ENCODE measurements at regions not wholly inside any gene's neighbourhood (a gene's known extent, or its start where the extent isn't known, plus 50 kb on each side); places are given as distances from the start of the nearest gene placed in this dataset.

DNA sequence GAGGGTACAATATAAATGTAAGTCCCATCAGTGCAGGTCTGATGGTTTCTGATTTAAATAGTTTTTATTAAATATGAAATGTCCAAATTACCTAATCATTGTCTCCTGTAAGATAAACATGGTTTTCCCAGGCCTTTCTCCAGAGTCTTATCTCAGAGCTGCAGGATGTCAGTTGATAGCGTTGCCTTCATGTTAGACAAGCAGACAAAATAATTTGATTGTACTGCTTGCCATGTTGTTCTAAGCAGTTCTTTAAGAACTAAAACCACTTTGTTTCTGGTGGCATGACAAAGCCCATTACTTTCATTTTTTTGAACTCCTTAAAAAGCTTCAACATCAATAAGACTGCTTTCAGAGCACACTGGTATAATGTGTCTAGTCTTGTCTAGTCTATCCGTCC is 1073.5 kb downstream of the MAT2B start:
- no peak for DNase-seq (ENCODE audit: low read depth, low spot score)

DNA sequence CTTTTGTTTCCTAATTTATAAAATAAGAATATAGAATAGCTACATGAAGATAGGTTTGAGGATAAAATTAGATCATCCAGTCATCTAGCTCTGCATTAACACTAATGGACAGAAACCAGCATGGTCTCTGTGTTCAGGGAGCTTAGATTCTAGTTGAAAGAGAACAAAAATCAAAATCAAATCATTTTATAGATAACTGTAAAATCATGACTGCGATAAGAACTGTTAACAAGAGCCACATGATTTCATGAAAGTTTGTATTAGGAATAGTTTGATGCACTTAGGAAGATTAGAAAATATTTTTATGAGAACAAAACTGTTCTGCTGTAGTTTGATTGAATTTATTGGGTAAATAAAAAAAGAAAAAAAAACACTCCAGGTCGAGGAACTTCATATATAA is 1074.7 kb downstream of the MAT2B start:
- DNase-seq (ENCODE audit: low read depth, low spot score): no peak

DNA sequence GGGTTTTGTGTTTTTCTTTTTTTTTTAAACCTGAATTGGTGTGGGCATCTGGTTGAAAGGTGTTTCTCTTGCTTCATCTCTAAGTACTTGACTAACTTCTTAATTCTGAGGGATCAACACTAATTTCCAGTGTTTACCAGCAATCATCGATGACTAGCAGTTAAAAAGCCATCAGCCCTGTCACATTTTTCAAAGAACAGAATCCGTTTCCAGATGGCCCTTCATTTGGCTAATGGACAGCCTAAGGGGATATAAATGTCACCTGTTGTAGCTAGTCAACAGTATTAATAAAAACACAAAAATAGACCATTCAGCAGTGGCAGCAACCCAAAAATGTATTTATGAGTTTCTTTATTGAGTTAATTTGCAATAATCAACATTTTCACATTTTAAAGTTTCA is 1076.5 kb downstream of the MAT2B start:
- no peak for DNase-seq (ENCODE audit: low read depth, low spot score)

DNA sequence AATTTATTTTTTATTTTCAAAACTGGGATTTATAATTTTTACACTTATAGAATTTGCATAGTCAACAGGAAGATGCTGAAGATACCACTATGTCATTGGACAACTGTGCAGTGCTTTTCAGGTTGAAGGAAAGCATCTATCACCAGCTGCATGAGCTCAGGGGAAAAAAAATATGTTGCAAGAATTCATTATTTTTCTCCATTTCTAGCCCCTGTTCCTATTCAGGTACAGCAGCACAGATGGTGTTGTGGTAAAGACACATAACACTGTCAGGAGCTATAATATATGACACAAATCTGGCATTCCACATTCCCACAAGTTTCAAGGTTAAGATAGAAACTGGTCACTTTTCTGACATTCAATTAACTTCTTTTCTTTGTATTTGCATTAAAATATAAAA is 1088.6 kb downstream of the MAT2B start:
- DNase-seq (ENCODE audit: low read depth, low spot score): no peak

DNA sequence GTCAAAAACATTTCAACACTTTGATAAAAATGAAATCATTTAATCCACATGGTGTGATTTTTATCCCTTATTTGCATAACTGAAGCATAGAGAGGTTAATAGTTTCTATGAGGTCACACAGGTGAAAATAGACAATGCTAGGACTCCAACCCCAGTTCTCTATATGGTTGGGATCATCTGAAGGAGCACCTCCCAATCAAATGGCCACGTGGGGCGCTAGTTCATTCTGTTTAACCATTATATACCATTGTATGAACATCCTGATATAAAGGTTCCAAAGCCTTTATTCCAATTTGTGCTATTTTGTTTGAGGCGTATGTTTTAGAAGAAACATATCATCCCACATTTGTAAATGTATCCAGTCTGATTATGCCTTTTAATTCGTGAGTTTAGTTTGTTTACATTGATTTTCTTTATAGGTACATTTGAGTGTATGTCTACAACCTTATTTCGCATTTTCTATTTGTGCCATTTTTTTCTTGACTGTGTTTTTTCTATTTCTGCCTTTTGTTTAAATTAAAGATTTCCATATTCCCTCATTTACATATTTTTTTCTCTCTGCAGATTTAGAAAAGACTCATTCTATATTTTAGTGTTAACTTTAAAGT is 1092.0 kb downstream of the MAT2B start:
- no peak for DNase-seq (ENCODE audit: low read depth, low spot score)

DNA sequence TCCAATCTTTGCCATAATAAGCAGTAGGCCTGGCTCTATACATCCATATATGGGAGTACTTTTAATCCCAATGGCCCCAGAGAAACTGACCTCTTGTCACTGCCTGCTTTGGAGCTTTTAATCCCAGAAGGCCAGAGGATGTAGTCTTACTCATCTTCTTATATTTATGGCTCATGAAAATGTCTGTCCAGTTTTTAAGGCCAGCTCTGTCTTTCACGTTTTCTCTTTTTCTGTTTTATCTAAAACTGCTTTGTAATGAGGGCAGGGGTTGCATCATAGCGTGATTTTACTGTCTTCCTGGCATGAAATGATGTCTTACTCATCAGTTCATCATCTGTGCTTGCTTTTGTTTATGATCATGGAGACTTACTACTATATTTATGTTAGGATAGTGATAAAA is 1094.9 kb downstream of the MAT2B start:
- no peak for DNase-seq (ENCODE audit: low read depth, low spot score)

DNA sequence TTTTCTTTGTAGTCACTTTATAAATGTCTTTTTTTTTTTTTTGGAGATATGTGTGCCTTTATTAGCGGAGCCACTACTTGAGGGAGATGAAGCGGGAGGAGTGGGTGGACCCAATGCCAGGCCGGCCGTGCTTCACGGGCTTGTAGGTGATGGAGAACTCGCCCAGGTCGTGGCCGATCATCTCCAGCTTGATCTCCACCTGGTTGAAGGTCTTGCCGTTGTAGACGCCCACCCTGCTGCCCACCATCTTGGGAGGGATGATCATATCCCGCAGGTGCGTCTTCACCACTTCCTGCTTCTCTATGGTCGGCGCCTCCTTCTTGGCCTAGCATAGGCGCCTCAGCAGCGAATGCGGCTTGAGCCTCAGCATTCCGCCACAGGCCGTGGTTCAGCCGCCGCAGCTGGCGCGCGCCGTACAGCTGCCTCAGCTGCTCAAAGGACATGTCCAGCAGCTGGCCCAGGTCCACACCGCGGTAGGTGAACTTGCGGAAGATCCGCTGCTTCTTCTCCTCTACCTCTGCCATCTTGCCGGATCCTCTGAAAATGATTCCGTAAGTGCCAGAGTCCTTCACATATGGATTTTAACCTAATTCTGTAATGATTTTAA is 1095.6 kb downstream of the MAT2B start:
- DNase-seq (ENCODE audit: low read depth, low spot score): no peak

DNA sequence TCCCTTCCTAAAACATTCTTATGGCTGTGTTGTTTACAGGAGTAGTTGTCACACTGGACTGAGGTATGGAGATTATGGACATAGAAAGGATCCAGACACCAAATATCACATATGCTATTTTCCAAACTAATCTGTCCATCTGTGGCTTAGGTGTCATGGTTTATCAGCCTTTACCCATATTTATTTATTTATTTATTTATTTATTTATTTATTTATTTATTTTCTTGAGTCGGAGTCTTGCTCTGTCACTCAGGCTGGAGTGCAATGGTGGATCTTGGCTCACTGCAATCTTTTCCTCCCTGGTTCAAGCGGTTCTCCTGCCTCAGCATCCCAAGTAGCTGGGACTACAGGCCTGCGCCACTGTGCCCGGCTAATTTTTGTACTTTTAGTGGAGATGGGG is 1103.1 kb downstream of the MAT2B start:
- DNase-seq (ENCODE audit: low read depth, low spot score): no peak

DNA sequence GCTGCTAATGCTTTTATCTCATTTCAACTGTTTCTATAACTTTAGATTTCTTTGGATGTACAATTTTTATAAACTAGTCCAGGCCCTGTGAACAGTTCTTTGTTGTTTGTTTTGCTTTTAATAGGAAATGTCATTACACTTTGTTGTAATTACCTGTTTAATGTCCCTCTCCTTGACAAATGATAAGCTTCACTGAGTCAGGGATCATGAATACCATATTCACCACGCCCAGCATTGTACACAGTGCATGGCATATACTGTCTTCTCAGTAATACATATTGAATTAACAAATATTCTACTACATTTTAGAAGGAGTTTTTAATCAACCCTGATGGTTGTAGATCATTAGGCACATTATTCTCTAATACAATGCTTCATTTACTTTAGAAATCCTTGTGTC is 1105.0 kb downstream of the MAT2B start:
- DNase-seq (ENCODE audit: low read depth, low spot score): no peak

DNA sequence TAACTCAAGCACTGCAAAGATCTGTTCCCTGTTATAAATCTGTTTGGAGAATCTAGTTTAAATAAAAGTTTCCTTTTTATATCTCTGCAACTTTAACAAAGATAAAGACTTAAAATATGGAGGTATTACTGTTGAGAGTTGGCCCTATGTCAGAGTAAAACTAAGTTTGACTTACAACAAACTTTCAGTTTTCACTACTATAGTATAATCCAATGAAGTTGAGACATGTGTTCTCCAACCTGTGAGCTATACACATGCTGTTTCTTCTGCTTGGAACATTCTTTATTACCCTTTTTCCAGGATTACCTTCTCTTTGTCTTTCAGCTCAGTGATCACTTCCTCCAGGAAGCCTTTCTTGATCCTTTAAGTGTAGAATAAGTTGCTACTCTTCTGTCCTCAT is 1109.3 kb downstream of the MAT2B start:
- no peak for DNase-seq (ENCODE audit: low read depth, low spot score)

DNA sequence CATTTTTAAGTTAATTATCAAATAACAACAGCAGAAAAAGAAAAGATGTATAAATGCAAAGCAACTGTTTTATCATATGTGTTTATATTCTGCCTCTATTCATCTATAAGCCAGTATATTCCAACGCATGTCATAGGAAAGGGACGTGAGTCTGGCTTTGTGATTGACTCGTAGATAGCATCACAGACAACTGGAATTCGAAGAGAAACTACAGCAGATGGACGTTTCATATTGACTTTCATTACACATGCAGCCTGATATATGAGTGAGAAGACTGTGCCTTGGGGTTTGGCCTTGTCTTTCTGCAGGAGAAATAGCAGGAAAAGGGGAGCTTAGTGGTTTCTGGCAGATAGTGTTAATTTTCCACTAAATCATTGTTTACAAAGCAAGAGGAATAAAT is 1111.9 kb downstream of the MAT2B start:
- no peak for DNase-seq (ENCODE audit: low read depth, low spot score)

DNA sequence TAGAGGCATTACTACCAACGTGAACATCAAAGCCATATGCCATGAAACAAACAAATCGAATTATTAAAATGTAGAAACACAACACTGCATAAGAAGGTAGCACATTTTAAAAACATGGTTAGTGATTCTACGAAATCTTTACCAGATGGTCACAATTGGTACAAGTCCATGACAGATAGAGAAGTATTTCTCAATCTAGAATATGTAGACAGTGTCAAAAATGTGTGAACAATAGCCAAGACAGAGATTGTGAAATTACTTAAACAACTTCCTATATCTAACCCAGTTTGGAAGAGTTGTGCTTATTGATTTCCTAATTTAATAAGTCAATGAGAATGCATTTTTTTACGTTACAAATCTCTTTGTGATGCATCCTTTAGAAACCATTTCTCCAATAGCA is 1121.6 kb downstream of the MAT2B start:
- no peak for DNase-seq (ENCODE audit: low read depth, low spot score)

DNA sequence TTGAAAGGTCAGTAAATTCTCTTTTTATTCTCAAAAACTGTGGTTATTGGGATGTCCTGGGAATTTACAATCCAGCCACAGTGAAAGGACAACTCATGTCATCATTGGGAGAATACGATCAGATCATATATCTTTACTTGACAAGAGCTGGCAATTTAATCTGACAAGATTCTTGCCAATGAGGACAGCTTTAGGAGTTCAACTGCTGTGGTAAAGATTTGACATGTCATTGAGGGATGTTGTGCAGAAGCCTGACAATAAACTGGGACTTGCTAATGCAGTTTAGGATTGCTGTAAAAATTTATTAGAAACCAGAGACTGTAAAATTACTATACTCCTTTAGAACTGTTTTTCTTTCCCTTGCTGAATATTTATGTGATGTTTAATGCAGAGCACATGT is 1131.0 kb downstream of the MAT2B start:
- DNase-seq (ENCODE audit: low read depth, low spot score): no peak

DNA sequence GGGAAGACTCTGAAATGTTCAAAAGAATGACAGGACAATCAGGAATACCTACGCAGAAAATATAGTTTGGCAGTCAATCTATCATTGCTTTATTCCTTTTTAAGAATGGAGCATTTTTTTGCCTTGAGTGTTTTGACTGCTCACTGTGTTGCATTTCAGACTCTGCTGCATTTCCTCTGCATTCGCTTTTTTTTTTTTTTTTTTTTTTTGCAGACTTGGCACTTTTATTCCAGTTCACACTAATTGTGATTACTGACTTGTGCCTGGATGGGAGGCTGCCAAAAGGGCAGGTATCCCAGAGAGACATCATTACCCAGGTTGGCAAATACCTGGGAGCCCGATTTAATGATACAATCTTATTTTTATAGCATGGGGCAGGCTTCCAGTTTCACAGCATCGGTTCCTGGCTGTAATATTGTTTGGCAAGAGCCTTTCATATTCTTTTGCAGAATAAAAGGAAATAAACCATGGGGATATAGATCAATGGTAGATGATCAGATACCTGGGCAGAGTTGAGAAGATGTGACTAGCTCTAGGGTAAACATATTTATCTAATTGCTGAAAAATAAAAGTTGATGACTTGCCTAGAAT is 1132.6 kb downstream of the MAT2B start:
- no peak for DNase-seq (ENCODE audit: low read depth, low spot score)

DNA sequence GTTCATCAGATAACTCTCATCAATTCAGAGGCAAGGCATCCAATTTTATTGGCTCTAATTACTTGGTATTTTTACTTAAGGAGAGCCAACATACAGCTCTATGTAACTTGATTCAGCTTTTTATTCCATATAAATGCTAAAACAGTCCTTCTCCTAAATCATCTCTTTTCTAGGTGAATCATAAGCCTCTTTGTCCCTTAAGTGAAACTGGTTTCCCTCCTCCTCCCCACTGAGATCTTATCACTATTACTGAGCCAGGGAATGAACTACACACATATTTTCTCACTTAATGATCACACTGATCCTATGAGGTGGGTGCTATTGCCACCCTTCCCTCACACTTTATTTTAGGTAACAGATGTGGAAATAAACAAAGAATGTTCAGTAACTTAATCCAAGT is 1143.8 kb downstream of the MAT2B start:
- peak; percentile 11 for DNase-seq (ENCODE audit: low read depth, low spot score)

DNA sequence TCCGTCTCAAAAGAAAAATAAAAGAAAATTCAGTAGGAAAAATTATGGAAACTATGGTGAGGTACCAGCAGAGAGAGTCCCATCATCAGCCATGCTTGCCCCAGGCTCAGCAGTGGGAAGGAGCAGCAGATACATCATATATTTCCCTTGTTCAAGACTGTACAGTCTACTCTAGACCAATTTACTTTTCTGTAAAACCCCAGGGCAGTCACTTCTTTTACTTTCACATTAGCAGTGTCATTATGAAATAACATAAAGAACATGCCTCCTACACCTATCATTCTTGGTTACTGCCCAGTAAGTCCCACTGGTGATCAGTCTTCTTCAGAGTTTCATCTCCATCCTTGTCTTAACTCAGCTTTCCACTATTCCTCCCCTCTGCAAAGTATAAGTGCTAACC is 1145.0 kb downstream of the MAT2B start:
- DNase-seq (ENCODE audit: low read depth, low spot score): no peak

DNA sequence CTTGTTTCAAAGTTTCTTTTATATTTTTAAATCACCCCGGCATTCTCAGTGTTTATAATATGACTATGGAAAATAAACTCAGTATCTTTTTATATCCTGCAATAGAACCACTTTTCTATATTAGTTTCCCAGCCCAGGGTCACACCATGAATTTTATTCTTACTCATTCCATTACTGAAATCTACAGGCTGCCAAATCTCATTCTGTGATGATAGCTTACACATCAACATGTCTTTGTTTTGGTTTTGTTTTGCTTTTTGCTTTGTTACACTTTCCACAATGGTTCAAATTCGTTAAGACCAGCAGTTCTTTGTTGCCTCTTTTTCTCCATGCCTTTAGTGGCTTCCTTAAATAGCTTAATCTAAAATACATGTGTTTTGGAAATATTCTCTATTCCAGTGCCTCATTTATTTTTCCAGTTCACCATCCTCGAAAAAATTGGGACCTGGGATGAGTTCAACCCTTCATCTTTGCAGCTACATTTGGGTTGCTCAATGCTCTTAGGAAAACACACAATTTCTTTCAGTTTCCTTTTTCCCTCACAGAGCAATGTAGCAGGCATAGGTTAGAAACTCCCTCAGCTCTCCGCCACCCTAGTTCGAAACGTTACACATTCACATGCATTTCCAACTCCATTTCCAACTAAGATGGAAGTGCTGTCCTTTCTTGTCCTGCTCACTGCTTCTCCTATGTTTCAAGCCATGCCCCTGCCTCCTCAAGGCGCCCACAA is 1146.3 kb downstream of the MAT2B start:
- no peak for DNase-seq (ENCODE audit: low read depth, low spot score)

DNA sequence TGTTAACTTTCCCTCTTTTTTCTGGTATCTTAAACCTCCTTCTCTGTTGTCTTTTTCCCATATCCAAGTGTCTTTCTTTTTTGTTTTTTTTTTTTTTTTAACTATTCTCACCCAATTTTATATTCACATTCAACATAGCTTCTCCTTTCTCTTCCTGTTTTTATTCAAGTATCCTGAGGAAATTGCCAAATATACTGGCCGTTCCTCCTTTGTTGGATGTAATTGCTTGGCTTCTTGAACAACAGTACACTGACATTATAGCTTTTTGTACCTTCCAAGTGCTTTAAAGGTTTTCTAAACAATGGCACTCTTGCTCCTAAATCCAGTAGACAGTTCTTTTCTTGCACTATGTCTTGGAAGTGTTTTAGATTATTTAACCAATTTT is 1146.8 kb downstream of the MAT2B start:
- no peak for DNase-seq (ENCODE audit: low read depth, low spot score)

DNA sequence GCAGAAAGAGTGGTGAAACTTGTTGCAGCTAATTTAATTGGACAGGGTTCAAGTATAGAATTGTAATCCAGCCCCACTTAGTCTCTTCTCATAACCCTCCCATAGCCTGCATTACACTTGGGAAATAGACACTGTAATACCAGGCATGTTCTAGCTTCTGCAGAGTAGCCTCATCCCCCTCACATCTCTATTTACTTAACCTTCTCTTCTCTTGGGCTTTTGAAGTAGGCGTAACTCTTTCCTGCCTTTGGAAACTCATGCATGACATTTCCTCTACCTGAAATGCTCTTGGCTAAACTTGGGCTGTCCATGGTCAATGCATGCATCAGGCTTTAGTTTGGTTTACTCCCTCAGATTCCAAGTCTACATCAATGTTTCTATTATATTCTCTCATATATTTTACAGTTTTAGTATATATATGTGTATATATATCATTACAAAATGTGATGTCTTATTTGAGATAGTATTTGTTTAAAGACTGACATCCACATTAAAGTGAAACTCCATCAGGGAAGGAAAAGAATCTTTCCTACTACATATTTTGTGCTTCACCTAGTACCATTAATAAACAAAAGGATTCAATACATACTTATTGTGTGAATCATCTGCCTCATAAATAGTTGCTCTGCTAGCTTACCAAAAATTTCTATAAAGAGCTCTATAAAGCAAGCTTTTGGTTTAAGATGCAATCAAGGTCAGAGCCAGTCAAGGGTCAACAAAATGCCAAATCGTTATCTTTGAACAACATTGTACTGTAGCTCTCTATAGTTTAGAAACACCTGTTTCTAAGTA is 1158.0 kb downstream of the MAT2B start:
- peak; percentile 12 for DNase-seq (ENCODE audit: low read depth, low spot score)

DNA sequence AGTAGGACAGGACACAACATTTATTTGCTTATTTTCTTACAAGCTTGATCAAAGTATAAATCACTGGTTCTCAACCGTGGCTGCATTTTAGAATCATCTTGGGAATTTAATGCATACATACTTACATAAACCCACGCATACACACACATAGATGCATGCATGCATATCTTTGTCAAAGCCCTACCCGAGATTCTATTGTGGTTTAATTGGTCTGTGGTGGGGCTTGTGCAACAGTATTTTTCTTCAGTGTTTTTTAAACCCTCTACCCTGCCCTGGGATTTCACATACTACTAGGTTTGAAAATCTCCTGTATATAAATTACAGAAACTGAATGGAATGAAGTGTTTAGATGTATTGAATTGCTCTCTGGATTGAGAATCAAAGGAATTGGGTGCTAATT is 1166.2 kb downstream of the MAT2B start:
- DNase-seq (ENCODE audit: low read depth, low spot score): no peak

DNA sequence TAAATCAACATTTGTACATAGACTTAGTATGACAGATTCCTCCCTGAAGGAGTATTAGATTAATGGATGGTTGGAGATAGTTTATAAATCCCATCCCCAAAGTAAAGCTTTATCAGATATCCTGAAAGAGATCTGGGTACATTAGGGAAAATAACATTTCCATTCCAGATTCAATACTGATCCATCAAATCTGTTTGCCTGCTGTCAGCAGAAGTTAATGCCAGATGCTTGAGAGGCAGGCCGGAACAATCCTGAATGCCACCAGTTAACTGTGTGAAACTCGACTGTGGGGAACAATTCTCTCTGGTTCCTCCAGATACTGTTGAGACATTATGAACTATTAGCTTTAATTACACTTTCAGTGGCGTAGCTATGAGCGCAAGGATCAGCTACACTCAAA is 1166.8 kb downstream of the MAT2B start:
- DNase-seq (ENCODE audit: low read depth, low spot score): no peak
